GM12874 (cell line): ENCODE measurements at regions not wholly inside any gene's neighbourhood (a gene's known extent, or its start where the extent isn't known, plus 50 kb on each side); places are given as distances from the start of the nearest gene placed in this dataset.

Experiments used
- CTCF ChIP-seq: IDR thresholded peaks from 2 replicates; pipeline ENCODE4 v1.5.1; 2011; ENCODE audit warnings: low read depth, mild to moderate bottlenecking, control low read depth, low read length, moderate library complexity; ENCODE audit not compliant: insufficient read depth

DNA sequence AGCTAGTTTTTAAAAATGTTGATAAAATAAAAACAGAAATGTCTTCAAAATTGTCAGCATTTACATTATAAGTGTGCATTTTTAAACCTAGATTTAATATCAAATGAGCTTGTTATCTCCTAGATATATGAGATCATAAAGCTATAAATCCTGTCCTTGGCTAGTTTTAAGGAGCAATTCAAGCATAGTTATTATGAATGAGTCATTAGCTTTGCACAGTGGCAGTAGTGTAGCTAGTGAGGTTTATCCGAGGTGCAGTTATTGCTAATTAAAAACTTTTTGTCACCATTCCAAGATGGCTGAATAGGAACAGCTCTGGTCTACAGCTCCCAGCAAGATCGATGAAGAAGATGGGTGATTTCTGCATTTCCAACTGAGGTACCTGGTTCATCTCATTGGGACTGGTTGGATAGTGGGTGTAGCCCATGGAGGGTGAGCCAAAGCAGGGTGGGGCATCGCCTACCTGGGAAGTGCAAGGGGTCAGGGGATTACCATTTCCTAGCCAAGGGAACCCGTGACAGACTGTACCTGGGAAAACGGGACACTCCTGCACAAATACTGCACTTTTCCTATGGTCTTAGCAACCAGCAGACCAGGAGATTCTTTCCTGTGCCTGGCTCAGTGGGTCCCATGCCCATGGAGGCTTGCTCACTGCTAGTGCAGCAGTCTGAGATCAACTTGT, 108.8 kb upstream of the SYNCRIP start:
- TF ChIP-seq CTCF, result no peak

DNA sequence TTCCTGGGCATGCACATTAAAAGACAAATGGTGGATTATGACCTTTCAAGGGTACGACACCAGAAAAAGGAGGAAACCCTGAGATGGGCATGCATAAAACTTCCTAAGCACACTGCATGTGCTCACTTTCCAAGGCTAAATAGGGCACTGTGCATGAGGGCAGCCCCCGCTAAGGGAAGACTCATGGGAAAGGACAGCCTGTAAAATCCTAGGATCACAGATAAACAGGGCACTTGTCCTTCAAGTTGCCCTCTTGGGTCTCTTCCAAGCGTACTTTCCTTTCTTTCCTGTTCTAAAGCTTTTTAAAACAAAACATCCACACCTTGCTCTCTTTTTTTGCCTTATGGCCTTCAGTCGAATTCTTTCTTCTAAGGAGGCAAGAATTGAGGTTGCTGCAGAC, 106.5 kb upstream of the SYNCRIP start:
- TF ChIP-seq CTCF, result no peak

DNA sequence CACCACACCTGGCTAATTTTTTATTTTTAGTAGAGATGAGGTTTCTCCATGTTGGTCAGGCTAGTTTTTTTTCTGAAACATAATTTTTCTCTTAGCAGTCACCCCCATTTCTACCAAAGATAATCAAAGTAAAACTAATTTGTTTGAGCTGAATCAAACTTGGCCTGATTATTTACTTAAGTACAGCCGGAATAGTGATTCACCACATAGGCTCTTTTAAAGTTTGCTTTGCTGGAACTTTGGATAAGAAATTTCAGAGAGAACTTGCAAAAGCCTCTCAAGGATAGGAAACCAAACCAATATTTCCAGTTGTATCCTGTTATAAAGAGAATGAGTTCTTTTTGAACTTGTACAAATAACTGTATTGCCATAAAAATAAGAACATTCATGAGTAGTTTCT, 105.0 kb upstream of the SYNCRIP start:
- no peak for TF ChIP-seq CTCF

GRCh38 chr6:85747093-85747492, 104.4 kb upstream of the SYNCRIP start:
- no peak for TF ChIP-seq CTCF

GRCh38 chr6:85744433-85744970, 101.8 kb upstream of the SYNCRIP start:
- TF ChIP-seq CTCF, result no peak

DNA sequence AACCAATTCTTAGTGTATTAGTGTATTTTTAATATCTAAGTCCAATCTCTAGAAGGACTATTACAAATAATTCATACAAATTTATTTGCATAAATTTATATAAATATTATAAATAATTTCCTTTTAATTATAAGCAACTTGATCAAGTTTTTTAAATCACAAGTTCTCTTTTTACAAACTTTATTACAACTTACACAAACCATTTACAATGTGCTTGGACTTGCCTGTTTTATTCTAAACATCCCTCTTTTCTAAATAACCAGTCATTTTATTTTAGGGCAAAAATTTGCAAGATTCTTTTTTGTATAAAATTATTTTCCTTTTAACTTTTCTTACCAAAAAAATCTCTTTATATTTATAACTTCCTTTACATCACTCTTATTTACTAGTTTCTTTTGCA, 83.5 kb upstream of the SYNCRIP start:
- TF ChIP-seq CTCF, result no peak

DNA sequence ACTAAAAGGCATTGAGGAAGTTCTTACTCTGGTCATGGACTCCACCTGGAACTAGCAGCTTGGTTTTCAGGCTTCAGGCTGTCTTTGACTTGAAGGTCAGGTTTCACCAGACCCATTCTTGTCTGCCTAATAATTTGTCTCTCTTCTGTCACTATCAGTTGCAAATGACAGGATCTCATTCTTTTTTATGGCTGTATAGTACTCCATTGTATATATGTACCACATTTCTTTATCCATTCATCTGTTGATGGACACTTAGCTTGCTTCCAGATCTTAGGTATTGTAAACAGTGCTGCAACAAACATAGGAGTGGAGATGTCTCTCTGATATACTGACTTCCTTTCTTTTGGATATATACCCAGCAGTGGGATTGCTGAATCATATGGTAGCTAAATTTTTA, 73.1 kb upstream of the SYNCRIP start:
- no peak for TF ChIP-seq CTCF
